GM12864 (cell line): ENCODE measurements at regions not wholly inside any gene's neighbourhood (a gene's known extent, or its start where the extent isn't known, plus 50 kb on each side); places are given as distances from the start of the nearest gene placed in this dataset.

Experiments
- DNase-seq: peaks from one replicate; pipeline ENCODE4 v3.0.0-alpha.2; 2011; ENCODE audit warnings: low read depth
- H3K4me3 ChIP-seq: 2 replicates; pipeline ENCODE4 v1.5.1; 2011; ENCODE audit warnings: mild to moderate bottlenecking, low read depth, low read length, control low read depth
- TF ChIP-seq, protein P1 (sequence below): IDR thresholded peaks from 2 replicates; pipeline ENCODE4 v1.5.1; 2011; ENCODE audit warnings: low read depth, mild to moderate bottlenecking, moderate library complexity, low read length, control low read depth, inconsistent platforms; ENCODE audit errors: missing control alignments

DNA sequence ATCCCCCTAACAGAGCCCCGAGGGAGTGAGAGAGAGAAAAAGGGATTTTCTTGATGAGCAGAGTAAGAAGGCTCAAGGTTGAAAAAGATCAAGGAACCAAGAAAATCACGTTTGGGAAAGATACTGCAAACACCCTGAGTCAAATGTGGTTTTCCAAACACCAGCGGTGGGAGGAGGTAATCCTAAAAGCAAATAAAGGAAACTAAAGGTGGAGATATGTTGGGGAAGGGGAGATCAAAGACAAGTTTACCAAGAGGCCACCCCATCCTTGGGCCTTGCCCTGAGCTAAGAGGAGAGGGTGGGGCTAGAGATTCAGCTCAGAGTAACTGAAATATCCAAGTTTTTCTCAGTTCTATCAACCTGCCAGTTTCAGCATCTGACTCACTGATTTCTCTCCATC is 332.3 kb downstream of the ETAA1 start:
- no peak for DNase-seq
- H3K4me3 ChIP-seq = no peak overlapping the region
- TF ChIP-seq, protein P1, sequence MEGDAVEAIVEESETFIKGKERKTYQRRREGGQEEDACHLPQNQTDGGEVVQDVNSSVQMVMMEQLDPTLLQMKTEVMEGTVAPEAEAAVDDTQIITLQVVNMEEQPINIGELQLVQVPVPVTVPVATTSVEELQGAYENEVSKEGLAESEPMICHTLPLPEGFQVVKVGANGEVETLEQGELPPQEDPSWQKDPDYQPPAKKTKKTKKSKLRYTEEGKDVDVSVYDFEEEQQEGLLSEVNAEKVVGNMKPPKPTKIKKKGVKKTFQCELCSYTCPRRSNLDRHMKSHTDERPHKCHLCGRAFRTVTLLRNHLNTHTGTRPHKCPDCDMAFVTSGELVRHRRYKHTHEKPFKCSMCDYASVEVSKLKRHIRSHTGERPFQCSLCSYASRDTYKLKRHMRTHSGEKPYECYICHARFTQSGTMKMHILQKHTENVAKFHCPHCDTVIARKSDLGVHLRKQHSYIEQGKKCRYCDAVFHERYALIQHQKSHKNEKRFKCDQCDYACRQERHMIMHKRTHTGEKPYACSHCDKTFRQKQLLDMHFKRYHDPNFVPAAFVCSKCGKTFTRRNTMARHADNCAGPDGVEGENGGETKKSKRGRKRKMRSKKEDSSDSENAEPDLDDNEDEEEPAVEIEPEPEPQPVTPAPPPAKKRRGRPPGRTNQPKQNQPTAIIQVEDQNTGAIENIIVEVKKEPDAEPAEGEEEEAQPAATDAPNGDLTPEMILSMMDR = no peak

DNA sequence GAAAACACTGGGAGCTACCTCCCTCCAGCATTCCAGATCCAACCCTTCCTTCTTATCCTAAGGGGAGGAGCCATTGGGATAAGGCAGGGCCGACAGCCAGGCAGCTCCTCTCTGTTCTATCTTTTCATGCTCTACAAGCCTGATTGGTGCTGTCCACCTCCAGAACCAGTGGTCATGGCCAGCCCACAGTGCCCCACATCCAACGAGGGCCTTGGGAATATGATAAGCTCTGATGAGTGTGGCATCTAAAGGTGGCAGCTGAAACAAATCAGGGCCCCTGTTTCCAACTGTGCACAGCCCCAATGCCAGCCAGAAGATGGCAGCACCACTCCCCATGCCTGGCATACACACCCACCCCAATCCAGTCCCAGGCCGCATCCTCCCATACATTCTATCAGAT is 329.3 kb downstream of the C1D start:
- H3K4me3 ChIP-seq = no peak overlapping the region
- no peak for DNase-seq
- TF ChIP-seq, protein P1 = peak; percentile 64

DNA sequence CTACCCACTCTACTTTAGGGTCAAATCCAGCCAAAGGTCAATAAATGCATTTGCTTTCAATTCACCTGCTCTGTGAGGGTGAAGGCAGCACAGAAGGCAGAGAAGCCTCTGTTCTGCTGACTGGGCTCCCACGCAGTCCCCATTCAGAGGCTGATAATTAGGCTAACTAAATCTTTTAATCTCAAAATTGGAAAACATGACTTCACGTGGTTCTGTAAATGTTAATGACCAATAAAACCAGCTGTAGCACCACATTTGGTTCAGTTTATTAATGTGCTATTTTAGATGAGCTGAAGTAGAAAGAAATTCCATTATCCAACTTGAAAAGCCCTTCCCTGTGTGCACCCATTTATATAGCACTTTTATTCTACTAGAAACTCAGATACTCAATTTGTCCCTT is 310.6 kb downstream of the C1D start:
- DNase-seq = no peak
- H3K4me3 ChIP-seq = no peak overlapping the region
- TF ChIP-seq, protein P1 = no peak

DNA sequence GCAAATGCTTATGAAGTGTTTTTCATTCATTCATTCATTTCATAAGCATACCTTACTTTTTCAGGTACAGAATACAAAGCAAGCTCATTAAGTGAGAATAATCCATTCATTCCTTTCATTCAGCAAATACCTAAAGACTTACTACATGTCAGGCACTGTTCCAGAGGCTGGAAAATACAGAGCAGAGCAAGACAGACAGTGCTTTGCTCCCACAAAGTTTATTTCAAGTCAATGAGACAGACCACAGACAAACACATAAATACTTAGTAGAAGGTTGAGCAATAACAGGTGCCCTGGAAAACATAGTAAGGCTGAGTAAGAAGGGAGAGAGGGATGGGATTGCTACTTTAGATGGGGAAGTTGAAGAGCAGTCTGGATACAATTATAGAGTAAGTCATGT is 309.8 kb downstream of the C1D start:
- no peak overlapping the region for H3K4me3 ChIP-seq
- TF ChIP-seq, protein P1 = no peak
- DNase-seq = no peak

DNA sequence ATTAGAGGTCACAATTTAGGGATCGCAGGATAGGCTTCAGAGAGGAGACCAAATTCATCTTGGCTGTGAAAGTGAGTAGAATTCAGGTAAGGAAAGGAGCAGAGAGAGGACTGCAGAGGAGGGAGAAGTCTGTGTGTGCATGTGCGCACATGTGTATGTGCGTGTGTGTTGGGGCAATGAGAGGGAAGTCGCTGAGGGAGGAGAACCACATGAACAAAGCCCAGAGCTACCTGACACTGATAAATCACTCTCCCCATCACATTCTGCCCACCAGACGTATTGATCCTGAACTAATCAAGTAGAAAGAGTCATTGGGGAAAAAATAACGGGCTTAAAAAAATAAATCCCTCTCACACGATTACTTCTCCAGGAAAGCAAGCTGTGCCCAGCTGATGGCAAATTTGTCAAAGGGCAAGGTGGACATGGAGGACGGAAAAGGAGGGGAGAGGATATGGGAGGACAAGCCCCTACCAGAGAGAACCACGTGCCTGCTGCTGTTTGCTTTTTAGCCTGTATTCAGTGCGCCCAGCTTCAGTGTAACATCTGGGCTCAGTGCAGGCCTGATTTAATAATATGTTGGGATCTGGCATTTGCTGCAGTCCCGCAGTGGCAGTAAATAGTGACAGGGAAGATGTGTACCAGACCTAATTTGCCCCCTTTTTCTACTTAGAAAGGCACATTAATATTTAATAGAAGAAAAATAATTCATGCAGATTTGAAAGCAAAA is 307.5 kb downstream of the C1D start:
- no peak for DNase-seq
- no peak overlapping the region for H3K4me3 ChIP-seq
- TF ChIP-seq, protein P1 = no peak

DNA sequence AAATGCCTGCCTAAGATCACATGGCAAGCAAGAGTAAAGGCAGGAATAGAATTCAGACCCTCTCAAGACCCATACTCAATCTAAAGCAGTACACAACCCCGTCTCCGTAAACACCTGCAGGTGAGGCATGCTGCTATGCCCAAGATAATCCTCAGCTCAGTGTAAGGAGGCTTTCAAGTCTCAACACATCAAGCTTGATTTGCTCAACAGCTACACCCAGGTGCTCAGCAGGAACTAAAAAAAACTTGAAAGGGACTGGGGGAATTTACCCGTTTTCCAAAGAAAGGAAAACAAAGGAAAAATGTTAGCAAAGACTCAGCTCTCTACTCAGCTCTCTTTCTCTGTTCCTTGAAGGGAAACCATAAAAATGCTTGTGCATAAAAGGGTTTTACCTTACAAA is 301.8 kb downstream of the C1D start:
- H3K4me3 ChIP-seq = no peak overlapping the region
- TF ChIP-seq, protein P1 = no peak
- DNase-seq = no peak

DNA sequence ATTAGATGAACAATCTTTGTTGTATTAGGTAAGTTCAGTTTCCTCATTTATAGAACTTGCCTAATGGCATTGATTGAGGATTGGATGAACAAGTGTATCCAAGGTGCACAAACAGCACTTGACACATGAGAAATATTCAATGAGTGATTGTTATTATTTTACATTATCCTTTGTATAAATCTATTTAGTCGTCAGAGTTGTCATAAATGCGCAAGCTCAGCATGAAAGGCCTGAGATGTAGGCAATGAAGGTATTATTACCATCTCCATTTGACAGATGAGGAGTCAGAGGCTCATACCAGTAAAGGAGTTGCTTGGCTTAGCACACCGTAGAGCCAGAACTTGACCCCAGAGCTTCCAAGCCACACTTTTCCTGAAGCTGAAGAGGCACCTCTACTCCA is 291.4 kb downstream of the C1D start:
- no peak for DNase-seq
- H3K4me3 ChIP-seq = no peak overlapping the region
- TF ChIP-seq, protein P1 = no peak
